ENCODE measurements at regions not wholly inside any gene's neighbourhood (a gene's known extent, or its start where the extent isn't known, plus 50 kb on each side); places are given as distances from the start of the nearest gene placed in this dataset.

- DNase-seq (ENCODE audit: low spot score) = no peak
Observed at GRCh38 chr2:176729706-176730569, 460.7 kb downstream of the MTX2 start.

- DNase-seq (ENCODE audit: low spot score) = no peak
Observed at GRCh38 chr2:176732780-176733179, 463.5 kb downstream of the MTX2 start.

- DNase-seq (ENCODE audit: low spot score) = no peak
Observed at GRCh38 chr2:176733698-176734430, 464.6 kb downstream of the MTX2 start.

GRCh38 chr2:176734868-176735267 lies 465.6 kb downstream of the MTX2 start:
- no peak for DNase-seq (ENCODE audit: low spot score)

DNA sequence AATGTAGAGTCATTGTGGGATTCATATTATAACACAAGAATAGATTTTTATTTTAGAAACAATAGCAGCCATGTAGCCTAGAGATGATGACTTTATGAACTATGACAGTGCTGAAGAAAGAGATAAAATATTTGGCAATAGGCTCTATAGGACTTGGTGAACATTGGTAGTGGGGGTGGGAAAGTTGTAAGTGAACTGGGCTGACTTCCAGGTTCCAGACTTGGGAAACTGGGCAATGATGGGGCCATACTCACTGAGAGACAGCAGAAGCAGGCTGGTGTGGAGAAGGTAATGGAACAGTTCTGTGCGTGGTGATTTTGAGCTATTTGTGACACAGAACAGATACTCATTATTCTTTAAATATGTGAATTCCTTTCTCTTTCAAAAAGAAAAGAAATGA lies 470.3 kb upstream of the HNRNPA3 start:
- no peak for DNase-seq (ENCODE audit: low spot score)

DNA sequence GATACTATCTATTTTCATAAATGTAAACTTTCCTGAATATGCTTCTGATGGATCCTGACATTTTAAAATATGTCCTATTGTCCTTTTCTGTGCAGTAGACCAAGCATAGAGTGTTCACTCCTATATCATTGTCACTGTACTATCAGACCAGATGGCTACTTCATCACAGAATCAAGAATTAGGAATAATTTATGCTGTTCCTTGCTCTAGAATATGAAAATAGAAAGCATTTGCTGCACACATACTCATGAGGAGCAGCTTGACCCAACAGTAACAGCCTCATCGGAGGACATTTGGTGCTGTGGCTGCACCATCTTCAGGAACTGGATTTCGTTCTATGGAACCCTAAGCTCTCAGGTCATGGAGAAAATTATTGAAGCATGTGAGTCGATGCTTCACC lies 468.9 kb upstream of the HNRNPA3 start:
- no peak for DNase-seq (ENCODE audit: low spot score)

DNA sequence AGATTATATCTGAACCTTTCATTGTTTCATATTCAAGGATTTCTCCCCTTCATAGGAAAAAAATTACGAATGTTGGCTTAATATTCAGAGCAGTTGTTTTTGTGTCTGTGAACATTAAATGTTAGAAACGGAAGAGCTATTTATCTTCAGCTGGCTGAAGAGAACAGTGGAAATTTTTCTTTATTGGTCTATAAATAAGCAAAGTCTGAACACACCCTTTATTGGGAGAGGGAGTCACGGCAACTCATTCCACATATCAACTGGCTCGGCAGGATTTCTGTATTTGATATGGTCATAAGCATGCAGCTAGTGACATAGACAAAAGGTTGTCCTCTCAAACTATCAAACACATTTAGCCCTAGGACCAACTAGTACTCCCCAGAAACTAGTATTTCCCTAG lies 468.4 kb upstream of the HNRNPA3 start:
- no peak for DNase-seq (ENCODE audit: low spot score)

DNA sequence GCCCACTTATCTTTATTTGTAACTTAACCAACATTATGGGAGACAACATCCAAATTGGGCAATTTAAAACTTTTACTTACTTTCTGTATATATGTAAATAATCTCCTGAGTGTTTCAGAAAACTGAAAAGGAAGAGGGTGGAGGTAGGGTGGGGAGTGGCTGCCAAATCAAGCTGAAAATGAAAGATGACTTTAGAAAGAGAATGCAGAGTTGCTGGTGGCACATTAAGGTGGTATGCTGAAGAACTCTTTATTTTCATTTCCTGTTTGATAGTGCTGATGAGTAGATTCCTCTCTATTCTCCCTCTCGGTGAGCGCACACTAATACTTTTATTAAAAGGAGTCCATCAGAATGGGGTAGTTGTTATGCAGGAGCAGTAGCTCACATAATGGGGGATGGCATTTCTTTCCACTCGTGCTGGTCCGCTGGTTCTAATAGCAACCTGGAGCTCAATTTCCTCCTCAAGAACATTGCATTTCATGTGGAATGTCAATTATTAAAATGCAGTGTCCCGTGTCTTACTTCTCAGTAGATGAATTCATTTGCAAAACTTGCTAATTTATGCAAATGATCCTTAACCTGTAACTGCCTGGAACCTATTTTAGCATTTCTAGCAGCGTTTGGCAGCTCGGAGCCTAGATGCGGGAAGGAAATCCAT lies 466.9 kb upstream of the HNRNPA3 start:
- DNase-seq (ENCODE audit: low spot score) = no peak

GRCh38 chr2:176746411-176746810 lies 466.2 kb upstream of the HNRNPA3 start:
- no peak for DNase-seq (ENCODE audit: low spot score)

- no peak for DNase-seq (ENCODE audit: low spot score)
Observed at GRCh38 chr2:176747506-176747905, 465.1 kb upstream of the HNRNPA3 start.

- DNase-seq (ENCODE audit: low spot score) = no peak
Observed at GRCh38 chr2:176747928-176748327, 464.7 kb upstream of the HNRNPA3 start.

DNA sequence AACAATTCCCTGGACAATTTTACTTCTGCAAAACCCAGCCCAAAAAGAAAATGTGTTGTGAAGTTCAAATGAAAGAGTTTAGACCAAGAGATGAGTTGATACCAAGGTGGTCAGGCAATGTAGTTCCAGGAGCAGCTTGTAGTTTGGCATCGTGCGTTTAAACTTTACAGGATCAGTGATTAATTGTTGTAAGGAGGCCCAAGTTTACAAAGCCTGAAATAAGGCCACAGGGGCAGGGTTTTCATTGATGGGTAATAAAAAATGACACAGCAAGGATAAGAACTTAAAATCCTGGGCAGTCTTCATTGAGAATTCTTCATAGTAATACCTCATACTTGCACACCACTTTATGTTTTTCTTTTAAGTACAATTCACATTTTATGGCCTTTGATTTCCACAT lies 463.9 kb upstream of the HNRNPA3 start:
- no peak for DNase-seq (ENCODE audit: low spot score)

DNA sequence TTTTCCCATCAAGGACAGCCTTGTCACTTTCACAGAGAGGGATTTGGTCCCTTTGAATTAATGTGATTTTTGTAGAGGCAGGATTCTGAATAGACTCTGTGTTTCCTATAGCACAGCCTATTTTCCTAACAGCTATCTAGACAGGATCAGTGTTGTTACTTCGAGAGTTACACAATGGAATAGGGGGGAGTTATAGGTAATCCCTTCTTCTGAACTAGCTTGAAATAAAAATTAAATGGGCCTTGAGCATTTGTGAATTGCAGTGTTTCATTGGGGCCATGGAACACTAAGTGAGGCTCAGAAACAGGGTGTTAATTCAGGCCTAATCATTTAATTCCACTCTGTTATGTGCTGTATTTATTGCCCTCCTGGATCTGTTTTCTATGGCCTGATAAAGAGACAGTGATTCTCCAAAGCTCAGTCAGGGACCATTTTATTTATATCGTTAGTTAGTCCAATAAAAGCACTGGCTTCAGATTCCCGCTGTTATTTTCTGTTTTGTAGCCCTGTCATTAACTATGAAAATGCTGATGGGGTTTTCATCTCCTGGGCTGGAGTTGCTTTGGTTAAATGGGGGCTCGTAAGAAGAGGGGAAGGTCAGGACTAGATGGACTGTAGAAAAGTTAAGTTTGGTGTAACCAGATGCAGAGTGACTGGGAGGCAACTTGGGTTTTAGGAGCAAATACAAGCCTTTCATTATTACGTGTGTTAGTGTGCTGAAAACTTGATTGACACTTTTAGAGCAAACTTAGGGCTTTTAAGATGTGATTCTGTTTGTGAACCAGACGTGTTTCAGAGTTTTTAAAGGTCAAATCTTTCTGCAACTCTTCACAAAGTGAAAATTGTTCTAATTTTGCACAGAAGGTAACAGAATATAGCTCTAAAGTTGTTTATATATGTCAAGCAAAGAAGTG lies 461.0 kb upstream of the HNRNPA3 start:
- no peak for DNase-seq (ENCODE audit: low spot score)

DNA sequence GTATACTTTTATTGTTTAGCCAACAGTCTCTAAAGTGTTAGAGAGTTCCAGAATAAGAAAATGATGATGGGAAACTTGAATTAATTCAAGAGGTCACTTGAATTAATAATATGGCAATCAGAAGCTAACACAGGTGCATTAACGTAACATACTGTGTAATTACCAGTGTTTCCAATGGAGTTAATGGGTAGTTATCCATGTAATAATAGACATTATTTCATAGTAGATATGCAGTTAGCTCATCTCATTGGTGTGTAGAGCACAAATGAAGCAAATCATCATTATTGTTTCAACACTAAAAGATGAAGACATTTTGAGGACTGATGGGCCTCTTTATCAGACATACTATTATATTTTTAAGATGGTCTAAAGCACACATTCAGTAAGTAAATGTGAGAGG lies 460.3 kb upstream of the HNRNPA3 start:
- DNase-seq (ENCODE audit: low spot score) = no peak

- DNase-seq (ENCODE audit: low spot score) = no peak
Observed at GRCh38 chr2:176753205-176753604, 459.4 kb upstream of the HNRNPA3 start.

GRCh38 chr2:176753752-176754474 lies 458.7 kb upstream of the HNRNPA3 start:
- no peak for DNase-seq (ENCODE audit: low spot score)

GRCh38 chr2:176755537-176756135 lies 457.0 kb upstream of the HNRNPA3 start:
- DNase-seq (ENCODE audit: low spot score) = no peak

GRCh38 chr2:176758426-176758825 lies 454.2 kb upstream of the HNRNPA3 start:
- no peak for DNase-seq (ENCODE audit: low spot score)

DNA sequence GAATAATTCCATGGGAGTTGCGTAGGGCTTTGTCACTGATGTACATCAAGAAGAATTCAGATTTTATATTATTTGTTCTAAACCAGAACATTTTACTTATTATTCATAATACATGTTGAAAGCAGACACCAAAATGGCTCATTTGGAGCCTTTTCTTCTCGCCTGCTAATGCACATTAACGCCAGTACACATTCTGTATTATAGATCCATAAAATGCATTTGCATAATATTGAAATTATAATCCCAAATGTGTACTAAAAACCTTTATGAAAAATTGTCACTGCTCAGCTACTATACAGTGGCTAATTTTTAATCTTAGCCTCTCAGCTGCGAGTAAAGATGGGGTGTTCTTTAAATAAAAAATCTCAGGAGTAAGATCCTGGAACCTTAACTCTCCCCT lies 452.2 kb upstream of the HNRNPA3 start:
- DNase-seq (ENCODE audit: low spot score) = no peak

DNA sequence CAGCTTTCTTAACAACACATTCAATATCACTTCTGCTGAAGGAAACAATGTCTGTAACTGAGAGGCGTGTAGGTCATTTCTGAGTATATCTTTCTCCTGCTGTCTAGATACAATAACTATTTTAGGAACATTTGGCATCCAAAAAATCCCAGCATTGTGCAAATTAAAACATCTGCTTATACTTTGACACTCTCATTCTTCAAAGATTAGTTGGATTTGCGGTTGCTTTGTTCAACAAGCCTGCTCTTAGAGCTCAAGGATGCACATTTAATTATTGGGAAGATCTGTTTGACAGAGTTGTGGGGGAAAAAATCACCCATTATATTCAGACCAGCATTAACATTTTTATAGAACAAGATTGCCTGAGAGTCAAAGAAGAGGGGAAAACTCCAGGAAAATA lies 449.5 kb upstream of the HNRNPA3 start:
- DNase-seq (ENCODE audit: low spot score) = no peak
